GM15510 (cell line): ENCODE measurements at regions not wholly inside any gene's neighbourhood (a gene's known extent, or its start where the extent isn't known, plus 50 kb on each side); places are given as distances from the start of the nearest gene placed in this dataset.

Experiments used
- POLR2A ChIP-seq: IDR thresholded peaks from 3 replicates; pipeline ENCODE4 v1.6.1; 2011; ENCODE audit warnings: borderline replicate concordance; ENCODE audit not compliant: insufficient read length; ENCODE audit errors: extremely low read depth

DNA sequence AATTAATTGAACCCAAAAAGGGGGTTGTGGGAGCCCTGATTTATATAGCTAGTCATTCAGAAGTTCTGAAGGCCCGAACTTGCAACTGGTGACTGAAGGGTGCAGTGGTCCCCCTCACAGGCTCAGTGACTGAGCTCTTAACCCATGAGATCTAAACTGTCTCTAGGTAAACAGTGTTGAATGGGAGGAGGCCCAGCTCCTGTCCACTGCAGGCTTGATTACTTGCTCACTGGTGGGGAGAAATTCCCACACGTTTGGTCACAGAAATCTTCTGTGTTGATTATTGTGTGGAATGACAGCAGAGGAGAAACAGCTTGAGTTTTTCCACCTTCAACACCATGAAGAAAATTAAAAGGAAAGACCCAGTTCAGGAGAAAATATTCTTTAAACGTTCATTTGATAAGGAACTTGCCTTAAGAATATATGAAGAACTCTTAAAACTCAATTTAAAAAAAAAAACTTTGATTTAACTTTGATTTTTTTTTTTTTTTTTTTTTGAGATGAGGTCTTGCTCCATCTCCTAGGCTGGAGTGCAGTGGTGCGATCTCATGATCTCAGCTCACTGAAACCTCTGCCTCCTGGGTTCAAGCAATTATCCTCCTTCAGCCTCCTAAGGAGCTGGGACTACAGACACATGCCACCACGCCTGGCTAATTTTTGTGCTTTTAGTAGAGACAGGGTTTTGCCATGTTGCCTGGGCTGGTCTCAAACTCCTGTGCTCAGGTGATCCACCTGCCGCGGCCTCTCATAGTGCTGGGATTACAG, 249.3 kb downstream of the UQCRFS1 start:
- TF ChIP-seq POLR2A, result no peak

DNA sequence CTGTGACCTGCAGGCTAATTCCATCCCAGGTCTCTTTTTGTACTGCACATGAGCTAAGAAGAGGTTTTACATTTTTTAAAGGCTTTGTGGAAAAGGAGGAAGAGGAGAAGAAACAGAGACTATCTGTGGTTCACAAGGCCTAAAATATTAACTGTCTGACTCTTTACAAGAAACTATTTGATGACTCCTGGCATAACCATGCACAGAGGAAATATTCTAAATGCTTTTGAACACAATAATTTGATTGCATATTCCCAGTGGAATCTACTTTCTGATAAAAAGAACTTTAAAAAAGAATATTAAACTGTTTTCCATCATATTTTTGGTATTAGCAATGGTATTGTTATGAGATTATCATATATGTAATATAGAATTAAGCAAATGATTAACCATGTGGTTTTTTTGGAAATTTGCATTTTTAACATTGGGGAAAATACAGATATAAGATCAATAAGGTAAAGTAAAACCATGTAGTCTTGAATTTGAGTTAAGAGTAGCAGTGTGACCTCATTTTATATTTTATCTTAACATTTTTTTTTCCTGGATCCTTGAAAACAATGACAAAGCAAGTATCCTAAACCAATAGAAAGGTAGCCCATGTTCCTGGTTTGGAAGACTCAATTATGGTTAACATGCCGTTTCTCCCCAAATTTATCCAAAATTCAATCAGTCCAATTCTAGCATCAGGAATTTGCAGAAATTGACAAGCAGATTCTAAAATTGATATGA, 251.0 kb downstream of the UQCRFS1 start:
- no peak for TF ChIP-seq POLR2A

DNA sequence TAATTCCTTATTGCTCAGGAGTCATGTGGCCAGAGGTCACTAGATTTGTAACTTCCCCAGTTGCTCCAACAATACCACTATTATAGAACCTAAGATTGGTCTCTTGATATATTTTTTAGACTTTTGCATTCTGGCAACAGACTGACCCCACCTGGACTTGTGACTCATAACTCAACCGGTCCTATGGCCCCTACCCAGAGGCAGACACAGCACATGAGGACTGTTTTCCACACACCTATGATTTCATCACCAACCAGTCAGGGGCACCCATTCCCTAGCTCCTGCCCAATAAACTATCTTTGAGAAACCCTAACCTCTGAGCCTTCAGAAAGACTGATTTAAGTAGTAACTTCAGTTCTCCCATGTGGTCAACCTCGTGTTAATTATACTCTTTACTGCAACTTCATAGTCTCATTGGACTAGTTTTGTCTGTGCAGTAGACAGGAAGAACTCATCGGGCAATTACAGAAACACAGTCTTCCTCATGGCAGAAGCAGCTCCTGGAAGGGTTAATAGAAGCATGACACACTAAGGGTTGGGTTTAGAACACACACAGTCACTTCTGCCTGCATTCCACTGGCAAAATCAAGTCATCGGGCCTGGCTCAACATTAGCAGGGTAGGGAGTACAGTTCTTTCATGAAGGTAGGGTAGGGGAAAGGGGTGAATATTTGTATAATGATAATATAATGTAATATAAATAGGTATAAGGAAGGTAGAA, 251.8 kb downstream of the UQCRFS1 start:
- TF ChIP-seq POLR2A, result no peak

DNA sequence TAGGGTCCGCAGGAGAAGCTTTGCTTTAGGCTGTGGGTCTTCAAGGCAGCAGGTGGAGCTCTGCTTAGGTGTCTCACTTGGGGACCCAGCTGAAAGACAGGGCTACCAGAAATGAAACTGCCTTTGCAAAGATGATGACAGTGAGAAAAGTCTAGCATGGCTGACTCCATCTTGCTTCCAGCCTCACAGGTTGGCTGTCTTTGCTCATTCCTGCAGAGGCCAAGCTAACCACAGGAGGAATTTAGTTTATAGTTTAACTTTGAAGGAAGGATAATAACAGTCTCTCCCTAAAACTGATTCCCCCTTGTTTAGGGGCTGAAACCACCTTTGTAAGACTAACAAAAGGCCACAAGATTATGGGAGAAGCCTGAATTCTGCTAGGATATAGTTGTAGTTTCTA, 252.4 kb downstream of the UQCRFS1 start:
- no peak for TF ChIP-seq POLR2A

DNA sequence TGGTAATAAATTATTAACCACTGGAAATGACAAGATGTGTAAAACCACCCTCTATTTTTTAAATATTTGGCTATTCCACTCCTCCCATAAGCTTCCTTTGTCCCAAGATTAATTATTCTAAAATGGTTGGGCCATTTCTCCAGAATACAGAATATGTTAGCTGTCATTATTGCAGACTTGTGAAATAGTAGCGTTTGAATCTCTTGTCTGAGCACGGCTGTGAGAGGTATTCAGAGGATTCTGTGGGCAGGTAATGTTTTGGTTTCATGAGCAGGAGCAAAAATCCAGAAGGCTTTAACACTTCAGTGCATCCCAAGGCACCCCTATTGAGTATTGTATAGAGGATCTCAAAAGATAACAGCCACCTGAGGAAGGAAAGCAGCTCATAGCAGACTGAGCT, 256.0 kb downstream of the UQCRFS1 start:
- TF ChIP-seq POLR2A, result no peak

DNA sequence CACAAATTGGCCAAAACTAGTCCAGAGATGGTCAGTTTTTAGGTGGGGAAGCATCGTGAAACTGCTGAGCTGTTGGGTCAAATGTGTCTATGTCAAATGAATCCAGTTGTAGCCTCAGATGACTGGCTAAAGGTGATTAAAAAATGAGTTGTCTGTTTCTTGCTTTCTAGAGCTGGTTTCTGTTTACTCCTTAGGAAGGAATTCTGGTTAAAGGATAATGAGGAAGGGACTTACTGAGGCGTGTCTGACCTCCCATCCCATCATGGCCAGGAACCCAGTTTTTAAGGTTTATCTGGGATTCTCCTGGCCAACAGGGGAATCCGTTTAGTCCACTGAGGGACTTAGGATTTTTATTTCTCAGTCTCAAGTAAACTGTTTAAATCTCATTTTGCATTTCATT, 256.5 kb downstream of the UQCRFS1 start:
- no peak for TF ChIP-seq POLR2A

DNA sequence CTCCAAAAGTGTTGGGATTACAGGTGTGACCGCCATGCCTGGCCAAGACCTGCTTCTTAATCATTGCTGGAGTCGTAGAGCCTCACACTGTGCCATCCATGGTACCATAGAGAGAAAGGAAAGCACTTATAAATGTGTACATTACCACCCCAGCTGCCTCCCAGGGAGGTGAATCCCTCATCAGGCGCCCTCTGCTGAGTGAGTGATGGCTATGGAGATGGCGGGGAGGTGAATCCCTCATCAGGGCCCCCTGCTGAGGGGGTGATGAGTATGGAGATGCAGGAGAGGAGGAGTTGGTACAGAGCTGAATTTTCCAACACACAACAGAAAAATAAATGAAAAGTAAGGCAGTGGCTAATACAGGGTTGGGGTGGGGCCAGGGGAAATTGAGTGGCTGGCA, 263.4 kb downstream of the UQCRFS1 start:
- no peak for TF ChIP-seq POLR2A

DNA sequence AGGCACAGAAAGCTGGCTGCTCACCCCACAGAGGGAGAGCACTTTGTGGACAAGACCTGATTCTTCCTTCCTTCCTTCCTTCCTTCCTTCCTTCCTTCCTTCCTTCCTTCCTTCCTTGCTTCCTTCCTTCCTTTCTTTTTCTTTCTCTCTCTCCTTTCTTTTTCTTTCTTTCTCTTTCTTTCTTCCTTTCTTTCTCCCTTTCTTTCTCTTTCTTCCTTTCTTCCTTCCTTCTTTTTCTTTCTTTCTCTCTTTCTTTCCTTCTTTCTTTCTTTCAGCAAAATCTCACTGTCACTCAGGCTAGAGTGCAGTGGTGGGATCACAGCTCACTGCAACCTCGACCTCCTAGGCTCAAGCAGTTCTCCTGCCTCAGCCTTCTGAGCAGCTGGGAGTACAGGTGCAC, 263.9 kb downstream of the UQCRFS1 start:
- TF ChIP-seq POLR2A, result no peak

DNA sequence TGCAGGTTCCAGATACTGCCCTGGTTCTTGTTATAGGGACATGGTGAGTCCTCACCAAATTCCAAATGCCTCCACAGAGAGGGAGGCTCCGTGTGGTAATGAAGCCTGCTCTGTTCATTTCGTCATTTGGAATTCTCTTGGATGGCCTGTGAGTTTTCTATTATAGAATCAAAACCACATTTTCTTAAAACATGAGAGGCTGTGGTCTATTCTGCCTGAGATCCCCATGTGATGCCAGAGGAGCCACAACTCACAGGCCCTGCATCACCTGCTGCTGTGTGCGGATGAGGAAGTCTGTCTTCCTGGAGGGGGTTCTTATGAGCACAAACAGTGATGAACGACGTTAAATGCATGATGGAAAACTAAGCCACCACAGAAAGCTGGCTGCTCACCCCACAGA, 264.4 kb downstream of the UQCRFS1 start:
- TF ChIP-seq POLR2A, result no peak

DNA sequence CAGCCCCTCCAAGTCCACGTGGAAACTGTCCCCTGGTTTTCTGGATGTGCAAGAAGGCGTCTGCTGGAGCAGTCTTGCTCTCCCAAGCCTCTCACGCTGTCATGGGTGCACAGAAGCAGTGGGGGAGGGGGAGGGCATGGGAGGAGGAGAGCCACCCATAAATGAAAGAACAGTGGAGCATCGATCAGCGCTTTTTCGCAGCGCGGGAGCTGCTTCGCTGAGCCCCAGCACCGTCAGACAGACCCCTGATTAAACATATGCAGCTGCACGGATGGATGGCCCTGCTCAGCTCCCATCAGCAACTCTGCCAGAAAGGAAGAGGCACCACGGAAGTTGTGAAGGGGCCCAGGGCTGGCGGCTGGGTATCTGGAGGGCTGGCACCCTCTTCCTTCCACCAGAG, 264.9 kb downstream of the UQCRFS1 start:
- no peak for TF ChIP-seq POLR2A

DNA sequence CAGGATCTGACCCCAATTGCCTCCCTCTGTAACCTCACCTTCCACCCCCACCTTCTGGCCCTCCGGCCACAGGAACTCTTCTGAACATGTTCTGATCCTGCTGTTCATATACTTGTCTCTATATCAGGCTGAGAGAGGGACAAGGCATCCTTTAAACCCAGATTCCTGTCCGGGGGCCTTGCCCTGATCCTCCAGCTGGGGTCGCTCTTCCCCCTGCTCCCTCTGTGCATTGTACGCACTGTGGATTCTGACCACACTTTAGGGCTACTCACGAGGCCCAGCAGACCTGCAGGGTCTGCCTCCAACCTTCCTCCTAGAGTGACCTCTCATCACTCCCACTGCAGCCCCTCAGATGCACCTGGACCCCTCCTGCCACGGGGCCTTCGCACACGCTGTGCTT, 269.3 kb downstream of the UQCRFS1 start:
- TF ChIP-seq POLR2A, result no peak

DNA sequence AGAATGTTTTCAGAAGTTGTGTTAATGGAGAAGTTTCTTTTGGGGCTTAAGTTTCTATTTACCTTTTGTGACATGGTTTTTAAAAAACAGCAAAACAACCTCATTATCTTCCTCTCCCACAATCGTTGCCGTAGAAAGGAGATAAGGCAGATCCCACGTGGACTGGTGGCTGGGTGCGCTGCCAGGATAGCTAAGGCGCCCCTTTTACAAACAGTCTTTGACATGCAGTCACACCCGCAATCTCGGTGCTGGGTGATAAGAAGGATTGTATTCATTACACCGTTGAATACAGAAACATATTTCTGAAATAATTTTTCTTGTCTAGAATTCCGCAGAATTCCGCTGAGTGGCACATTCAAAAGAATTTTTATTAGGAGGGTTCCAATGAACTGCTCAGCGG, 271.1 kb downstream of the UQCRFS1 start:
- TF ChIP-seq POLR2A, result no peak

DNA sequence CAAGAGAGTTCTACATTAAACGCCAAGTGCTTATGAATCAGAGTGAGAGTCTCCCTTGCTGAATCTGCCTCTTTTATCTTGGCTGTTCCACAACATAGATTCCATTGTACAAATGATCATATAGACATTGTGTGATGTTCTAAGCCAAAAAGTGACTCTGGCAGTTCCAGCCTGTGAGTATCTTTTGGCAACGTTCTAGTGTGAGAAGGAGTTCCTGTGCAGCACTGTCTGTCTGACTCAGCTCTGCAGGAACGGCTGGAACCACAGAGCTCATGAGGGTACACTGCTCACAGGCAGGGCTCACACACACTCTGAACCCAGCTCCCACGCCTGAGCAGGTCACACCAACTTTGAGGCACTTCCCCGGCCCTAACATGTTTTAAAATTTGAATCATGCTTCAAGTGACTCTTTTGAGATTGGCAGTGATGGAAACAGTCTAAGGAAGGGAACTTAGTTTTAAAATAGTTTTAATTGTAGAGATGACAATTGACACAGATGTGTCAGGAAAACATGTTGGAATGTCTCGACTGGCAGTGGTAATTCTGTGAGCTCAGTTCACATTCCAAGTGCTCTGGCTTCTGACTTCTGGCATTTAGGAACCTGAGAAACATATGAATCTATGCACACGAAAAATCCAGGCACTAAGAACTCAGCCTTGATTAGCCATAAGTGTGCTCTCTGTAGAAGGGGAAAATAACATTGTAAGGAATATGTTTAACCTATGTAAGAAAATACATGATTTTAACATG, 272.0 kb downstream of the UQCRFS1 start:
- TF ChIP-seq POLR2A, result no peak

DNA sequence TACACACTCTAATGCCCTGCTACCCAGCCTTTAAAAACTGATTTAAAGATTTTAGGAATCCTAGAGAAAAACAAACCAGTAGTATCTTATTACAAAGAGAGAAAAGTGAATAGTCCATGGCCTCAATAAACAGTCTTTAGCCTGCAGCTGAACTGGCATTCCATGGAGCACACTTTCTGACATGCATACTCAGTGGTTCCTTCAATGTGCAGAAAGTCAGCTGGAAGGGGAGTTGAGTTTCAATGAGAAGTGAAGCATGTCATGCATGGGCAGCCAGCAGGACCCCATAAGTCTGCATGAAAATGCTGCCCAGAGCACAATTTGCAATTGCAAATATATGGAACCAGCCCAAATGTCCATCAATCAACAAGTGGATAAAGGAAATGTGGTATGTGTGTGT, 273.7 kb downstream of the UQCRFS1 start:
- TF ChIP-seq POLR2A, result no peak

DNA sequence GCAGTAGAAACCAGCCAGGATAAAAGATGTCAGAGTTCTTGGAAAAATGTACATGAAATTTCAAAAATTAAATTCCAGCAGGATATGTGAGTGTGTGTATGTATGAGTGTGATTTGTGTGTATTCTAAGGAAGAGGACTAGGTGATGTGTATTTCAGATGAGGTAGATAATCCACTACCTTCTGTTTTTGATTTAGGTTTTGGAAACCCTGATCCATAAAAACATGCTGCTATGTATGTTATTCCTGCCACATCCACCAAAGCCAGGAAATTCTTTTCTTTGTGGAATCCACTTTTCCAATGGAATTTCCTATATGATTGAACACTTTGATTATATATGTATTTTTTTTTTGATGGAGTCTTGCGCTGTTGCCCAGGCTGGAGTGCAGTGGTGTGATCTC, 276.9 kb downstream of the UQCRFS1 start:
- no peak for TF ChIP-seq POLR2A
